HG03066 (cell line): ENCODE measurements at regions not wholly inside any gene's neighbourhood (a gene's known extent, or its start where the extent isn't known, plus 50 kb on each side); places are given as distances from the start of the nearest gene placed in this dataset.
"Not testable (repeated sequence)": the region's sequence is repeated elsewhere in the genome, so short reads cannot be mapped to it uniquely, and the experiment has no call there.

ENCODE experiments used
- ATAC-seq: cut with Tn5 transposase; IDR thresholded peaks from one replicate; pipeline ENCODE4 v1.9.1; 2021; ENCODE audit warnings: low read depth; ENCODE audit not compliant: unreplicated experiment

DNA sequence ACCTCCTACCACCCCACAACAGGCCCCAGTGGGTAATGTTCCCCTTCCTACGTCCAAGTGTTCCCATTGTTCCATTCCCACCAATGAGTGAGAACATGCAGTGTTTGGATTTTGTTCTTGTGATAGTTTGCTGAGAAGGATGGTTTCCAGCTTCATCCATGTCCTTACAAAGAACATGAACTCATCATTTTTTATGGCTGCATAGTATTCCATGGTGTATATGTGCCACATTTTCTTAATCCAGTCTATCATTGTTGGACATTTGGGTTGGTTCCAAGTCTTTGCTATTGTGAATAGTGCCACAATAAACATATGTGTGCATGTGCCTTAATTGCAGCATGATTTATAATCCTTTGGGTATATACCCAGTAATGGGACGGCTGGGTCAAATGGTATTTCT lies 81.6 kb downstream of the P2RY10 start:
- not testable (repeated sequence) for ATAC-seq

DNA sequence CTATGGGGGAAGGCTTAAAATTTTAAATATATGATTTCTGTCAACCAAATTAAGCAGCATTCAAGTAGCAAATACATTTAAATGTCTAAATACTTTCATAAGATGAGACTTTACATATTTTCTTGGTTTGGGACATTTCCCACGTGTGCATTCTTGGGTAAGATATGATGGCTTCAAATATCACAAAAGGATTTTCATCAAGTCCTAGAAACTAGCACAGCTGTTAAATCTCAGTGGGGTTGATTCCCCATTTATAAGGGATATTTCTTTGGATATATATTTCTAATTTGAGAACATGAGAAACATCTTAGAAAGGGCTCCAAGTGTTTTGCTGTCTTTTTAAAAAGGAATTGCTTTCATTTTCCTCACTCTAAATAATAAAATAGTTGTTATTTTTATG lies 90.2 kb downstream of the P2RY10 start:
- no peak for ATAC-seq

GRCh38 chrX:79036157-79036880 lies 91.1 kb downstream of the P2RY10 start:
- ATAC-seq, result no peak

GRCh38 chrX:79065696-79066095 lies 78.8 kb upstream of the GPR174 start:
- ATAC-seq, result peak; percentile 89

DNA sequence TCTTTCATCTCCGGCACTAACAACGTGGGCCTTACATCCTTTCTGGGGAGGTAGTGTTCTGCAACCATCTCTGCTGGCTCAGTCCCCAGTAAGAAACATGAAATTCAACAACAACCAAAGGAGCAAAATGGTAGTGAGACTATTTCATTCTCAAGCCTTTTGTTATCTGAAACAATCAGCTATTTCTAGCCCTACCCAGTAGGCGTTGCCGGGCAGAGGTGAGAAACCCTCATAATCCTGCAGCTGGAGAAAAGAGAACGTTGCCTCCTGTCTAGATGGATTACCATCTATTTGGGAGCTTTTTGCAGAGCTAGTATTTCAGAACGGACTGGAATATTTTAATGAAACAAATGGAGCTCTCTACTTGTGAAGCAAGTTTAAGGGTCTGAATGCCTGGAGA lies 66.4 kb upstream of the GPR174 start:
- ATAC-seq, result no peak

DNA sequence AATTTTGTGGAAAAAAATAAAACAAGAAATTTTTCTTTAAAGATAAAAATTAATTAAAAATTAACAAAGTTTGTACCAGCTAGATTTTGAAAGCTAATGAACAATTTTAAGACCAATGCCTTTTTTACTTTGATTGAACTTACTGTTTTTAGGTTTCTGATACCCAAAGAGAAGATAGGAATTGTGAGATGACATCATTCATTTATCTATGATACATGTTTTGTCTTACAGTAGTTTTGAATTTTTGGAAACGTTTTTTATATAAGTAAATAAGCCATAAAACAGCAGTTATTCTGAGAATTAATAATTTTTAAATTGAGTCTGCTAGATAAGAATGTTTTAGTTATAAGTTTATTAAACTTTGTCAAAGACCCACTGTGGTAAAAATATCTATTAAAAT lies 65.0 kb upstream of the GPR174 start:
- ATAC-seq, result no peak

DNA sequence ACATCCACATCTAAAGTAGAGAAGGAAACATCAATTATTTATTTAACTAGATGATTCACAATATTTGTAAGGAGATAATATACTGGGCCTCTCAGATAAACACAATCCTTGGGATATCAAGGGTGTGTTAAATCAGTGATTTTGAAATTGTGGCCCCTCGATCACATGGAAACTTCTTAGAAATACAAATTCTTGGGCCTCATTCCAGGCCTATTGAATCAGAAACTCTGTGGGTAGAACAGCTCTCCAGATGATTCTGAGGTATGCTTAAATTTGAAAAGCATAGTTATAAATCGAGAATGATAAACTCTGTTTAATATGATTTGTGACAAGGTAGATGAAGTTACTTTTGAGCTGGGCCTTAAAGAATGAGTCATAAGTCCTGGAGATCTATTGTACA lies 64.3 kb upstream of the GPR174 start:
- ATAC-seq, result no peak

DNA sequence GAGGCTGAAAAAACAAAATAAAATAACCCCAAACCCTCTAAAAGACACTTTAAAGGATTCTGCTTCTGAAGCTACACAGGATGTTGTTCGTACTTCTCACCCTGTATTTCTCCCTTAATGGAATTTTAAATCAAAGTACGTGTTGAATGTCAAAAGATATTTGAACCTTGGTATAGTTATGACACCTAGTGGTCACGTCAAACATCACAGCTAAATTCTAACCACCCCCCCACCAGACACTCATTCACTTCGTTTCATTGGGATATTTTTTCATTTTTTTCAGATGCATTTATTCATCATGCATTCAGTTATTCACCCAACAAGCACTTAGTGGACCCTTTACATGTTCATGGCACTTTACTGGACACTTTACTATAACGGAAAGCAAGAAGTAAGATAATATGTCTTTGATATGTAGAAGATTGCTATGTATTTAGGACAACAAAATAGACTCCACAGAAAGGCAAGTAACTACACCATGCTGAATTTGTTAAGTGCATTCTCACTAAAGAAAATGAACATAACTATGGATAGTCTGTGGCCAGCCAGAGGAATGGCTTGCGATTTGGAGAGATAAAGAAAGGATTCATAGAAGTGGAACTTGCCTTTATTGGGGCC lies 62.5 kb upstream of the GPR174 start:
- ATAC-seq, result no peak

DNA sequence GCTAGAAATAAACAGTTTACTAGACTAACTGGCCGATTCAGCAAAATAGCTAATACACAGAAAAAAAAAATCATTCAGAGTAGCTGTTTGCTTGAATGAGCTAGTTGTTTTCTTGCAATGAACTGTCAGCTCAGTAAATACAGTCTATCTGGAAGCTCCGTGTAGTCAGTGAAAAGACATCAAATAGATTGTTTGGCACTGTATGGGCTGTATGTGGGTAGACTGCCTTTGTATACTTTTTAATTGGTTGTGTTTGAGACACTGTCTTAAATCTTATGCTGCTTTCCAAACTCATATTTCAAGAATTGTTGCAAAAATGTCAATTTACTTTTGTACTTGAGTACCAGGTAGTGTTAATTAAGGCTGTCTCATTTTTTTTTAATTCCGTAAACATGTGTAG lies 61.6 kb upstream of the GPR174 start:
- ATAC-seq, result no peak

- ATAC-seq, result no peak
Measured at GRCh38 chrX:79084923-79085322, 59.6 kb upstream of the GPR174 start.

GRCh38 chrX:79089896-79090584 lies 54.4 kb upstream of the GPR174 start:
- no peak for ATAC-seq

DNA sequence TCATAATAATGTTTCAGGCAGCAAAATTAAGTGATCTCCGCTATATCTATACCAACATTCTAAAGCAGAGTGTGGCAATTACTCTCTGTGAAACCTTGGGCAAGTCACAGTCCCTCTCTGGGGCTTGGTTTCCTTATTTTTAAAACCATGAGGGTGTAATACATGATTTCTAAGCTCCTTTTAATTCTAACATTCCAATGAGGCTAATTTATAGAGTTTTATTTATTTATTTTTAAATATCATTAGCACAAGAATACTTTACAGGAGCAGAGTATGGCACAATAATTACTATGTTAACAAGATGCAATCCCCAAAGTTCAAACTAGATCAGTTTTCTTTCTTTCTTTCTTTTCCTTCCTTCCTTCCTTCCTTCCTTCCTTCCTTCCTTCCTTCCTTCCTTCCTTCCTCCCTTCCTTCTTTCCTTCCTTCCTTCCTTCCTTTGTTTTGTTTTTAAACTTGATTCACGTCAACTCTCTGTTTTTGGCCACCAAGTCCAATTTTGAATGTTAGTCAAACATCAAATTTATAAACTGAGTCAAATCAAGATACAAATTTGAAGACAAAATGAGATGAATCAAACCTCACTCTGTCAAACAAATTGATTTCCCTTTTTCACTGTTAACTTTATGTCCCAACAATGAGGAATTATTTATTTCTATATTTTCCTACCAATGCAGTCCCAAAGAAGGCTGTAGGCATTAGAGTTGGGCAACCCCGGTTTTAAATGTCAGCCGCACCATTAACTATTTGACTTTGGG lies 50.2 kb upstream of the GPR174 start:
- ATAC-seq, result no peak
